ENCODE measurements at regions not wholly inside any gene's neighbourhood (a gene's known extent, or its start where the extent isn't known, plus 50 kb on each side); places are given as distances from the start of the nearest gene placed in this dataset.

DNA sequence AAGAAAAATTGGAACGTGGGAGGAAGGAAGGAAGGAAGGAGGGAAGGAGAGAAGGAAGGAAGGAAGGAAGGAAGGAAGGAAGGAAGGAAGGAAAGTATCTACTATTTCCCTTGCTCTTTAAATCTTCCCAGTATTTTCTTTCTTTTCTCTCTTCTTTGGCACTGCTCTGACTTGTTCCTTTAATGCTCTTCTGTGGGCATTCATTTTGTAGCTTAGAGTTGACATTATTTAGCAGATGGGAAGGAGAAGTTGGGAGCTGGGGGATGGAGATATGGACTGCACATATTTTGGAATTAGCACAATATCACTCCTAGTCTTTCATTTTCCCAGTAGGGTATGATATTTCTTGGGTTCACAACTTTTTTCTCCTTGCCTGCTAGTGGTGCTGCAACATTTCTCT lies 152.2 kb downstream of the TFAP2B start:
- Mint-ChIP-seq H3K27me3 (no peaks in the 10 kb centered on the region), H3K9me3 (no peaks in the 10 kb centered on the region), H3K4me3 (no peak overlapping the region), H3K4me1 (ENCODE audit: unreplicated experiment) (peaks cover 3% of the 10 kb centered on the region), H3K27ac (no peak overlapping the region), H3K36me3 (no peaks in the 10 kb centered on the region)
- DNase-seq (ENCODE audit: extremely low spot score, unreplicated experiment), result no peak
- TF ChIP-seq, protein P1, sequence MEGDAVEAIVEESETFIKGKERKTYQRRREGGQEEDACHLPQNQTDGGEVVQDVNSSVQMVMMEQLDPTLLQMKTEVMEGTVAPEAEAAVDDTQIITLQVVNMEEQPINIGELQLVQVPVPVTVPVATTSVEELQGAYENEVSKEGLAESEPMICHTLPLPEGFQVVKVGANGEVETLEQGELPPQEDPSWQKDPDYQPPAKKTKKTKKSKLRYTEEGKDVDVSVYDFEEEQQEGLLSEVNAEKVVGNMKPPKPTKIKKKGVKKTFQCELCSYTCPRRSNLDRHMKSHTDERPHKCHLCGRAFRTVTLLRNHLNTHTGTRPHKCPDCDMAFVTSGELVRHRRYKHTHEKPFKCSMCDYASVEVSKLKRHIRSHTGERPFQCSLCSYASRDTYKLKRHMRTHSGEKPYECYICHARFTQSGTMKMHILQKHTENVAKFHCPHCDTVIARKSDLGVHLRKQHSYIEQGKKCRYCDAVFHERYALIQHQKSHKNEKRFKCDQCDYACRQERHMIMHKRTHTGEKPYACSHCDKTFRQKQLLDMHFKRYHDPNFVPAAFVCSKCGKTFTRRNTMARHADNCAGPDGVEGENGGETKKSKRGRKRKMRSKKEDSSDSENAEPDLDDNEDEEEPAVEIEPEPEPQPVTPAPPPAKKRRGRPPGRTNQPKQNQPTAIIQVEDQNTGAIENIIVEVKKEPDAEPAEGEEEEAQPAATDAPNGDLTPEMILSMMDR (conservative IDR thresholded peaks at IDR 0.05), result no peak

DNA sequence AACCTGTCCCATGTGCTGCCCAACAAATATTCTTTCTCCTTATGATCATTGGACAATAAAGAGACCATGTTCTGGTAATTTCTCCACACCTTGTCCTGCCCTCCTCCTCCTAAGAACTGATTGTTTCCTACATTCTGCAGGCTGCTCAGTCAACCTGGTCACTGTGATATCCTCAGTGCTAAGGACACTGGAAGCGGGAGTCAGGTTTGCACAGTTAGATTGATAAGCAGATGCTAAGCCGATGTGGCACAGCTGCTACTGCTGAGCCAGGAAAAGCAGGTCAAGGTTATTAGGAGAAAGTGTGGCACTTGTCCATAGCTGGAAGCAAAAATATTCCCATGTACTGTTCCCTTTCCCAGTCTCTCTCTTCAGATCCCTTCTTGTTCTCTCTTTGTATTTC lies 154.8 kb downstream of the TFAP2B start:
- no peaks in the 10 kb centered on the region for H3K9me3 Mint-ChIP-seq
- no peaks in the 10 kb centered on the region for H3K27me3 Mint-ChIP-seq
- H3K27ac Mint-ChIP-seq, result no peak overlapping the region
- no peak for DNase-seq (ENCODE audit: extremely low spot score, unreplicated experiment)
- peaks cover 6% of the 10 kb centered on the region for H3K4me1 Mint-ChIP-seq (ENCODE audit: unreplicated experiment)
- H3K36me3 Mint-ChIP-seq, result no peaks in the 10 kb centered on the region
- TF ChIP-seq, protein P1 (conservative IDR thresholded peaks at IDR 0.05), result no peak
- no peak overlapping the region for H3K4me3 Mint-ChIP-seq

DNA sequence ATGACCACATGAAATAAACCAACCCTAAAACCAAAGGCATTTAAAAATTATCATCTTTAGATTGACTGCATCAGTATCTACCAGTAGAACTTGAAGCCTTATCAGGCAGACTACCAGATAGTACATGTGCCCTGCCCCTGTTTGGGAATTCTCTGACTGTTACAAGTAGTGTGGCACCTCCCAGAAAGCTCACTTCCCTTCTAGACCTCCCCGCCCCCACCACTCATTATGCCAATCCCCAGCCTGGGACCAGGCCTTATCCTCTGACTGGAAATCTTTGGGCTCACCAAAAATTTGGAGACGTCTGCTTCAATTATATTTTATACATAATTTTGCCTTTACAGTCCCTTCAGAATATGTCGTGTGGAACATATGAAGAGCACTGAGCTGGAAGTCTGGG lies 155.6 kb downstream of the TFAP2B start:
- Mint-ChIP-seq H3K9me3 (no peaks in the 10 kb centered on the region), H3K4me3 (no peak overlapping the region), H3K27me3 (no peaks in the 10 kb centered on the region), H3K4me1 (ENCODE audit: unreplicated experiment) (peaks cover 11% of the 10 kb centered on the region), H3K36me3 (no peaks in the 10 kb centered on the region), H3K27ac (no peak overlapping the region)
- no peak for DNase-seq (ENCODE audit: extremely low spot score, unreplicated experiment)
- TF ChIP-seq, protein P1 (conservative IDR thresholded peaks at IDR 0.05), result no peak

DNA sequence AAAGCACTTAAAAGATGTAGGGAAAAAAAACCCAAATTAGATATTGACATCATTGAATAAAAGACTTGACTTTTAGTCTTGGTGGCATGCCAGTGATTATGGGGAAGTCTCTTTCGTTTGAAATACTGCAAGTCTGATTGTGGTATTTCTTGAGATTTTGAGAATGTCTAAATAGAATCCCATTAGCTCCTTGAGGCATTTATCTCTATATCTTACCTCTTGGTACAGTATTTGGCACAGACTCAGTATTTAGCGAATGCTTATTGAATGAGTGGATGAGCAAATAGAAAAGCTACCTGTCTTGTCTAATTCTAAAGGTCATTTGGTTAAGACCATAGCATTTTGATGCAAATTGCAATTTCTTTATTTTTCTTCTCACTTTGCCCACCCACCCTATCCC lies 156.5 kb downstream of the TFAP2B start:
- H3K4me1 Mint-ChIP-seq (ENCODE audit: unreplicated experiment), result peaks cover 11% of the 10 kb centered on the region
- H3K27ac Mint-ChIP-seq, result no peak overlapping the region
- H3K4me3 Mint-ChIP-seq, result no peak overlapping the region
- H3K36me3 Mint-ChIP-seq, result no peaks in the 10 kb centered on the region
- no peak for DNase-seq (ENCODE audit: extremely low spot score, unreplicated experiment)
- no peaks in the 10 kb centered on the region for H3K27me3 Mint-ChIP-seq
- no peaks in the 10 kb centered on the region for H3K9me3 Mint-ChIP-seq
- TF ChIP-seq, protein P1 (conservative IDR thresholded peaks at IDR 0.05), result no peak

DNA sequence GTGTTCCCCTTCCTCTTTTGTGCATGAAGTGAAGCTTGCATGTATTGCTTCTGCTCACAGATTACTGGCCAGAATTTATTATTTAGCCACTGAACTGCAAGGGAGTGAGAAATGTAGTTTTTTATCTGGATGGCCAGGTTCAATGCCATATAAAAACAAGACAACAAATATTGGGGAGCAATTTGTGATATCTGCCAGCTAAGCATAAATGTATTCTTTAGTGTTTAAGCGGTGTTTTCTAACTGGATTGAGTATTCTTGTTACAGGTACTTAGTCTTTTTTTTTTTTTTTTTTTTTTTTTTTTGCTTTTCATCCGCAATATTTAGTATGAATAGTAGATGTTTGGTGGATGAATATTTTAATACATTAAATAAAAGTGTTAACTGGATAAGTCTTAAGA lies 158.2 kb downstream of the TFAP2B start:
- Mint-ChIP-seq H3K27me3 (no peaks in the 10 kb centered on the region), H3K36me3 (no peaks in the 10 kb centered on the region), H3K4me1 (ENCODE audit: unreplicated experiment) (peaks cover 11% of the 10 kb centered on the region), H3K9me3 (no peaks in the 10 kb centered on the region), H3K27ac (no peak overlapping the region), H3K4me3 (no peak overlapping the region)
- DNase-seq (ENCODE audit: extremely low spot score, unreplicated experiment), result no peak
- TF ChIP-seq, protein P1 (conservative IDR thresholded peaks at IDR 0.05), result no peak

DNA sequence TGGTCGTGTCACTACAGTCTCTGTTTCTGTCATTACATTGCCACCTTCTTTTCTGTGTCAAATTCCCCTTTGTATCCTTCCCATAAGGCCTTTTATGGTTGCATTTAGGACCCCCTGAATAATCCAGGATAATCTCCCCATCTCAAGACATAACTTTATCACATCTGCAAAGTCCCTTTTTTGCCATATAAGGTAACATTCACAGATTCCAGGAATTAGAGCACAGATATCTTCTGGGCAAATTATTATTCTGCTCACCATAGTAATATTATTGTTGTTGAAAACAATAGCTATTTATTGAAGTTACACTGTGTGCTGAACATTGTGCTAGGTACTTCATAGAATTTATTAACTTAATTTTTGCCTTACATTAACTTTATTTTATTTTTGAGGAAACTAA lies 159.1 kb downstream of the TFAP2B start:
- no peak overlapping the region for H3K27ac Mint-ChIP-seq
- no peaks in the 10 kb centered on the region for H3K36me3 Mint-ChIP-seq
- no peaks in the 10 kb centered on the region for H3K9me3 Mint-ChIP-seq
- DNase-seq (ENCODE audit: extremely low spot score, unreplicated experiment), result no peak
- peaks cover 8% of the 10 kb centered on the region for H3K4me1 Mint-ChIP-seq (ENCODE audit: unreplicated experiment)
- no peaks in the 10 kb centered on the region for H3K27me3 Mint-ChIP-seq
- no peak overlapping the region for H3K4me3 Mint-ChIP-seq
- TF ChIP-seq, protein P1 (conservative IDR thresholded peaks at IDR 0.05), result no peak
